GM18499 (cell line): ENCODE measurements at regions not wholly inside any gene's neighbourhood (a gene's known extent, or its start where the extent isn't known, plus 50 kb on each side); places are given as distances from the start of the nearest gene placed in this dataset.
"Not testable (repeated sequence)": the region's sequence is repeated elsewhere in the genome, so short reads cannot be mapped to it uniquely, and the experiment has no call there.

Experiments used
- ATAC-seq: cut with Tn5 transposase; IDR thresholded peaks from one replicate; pipeline ENCODE4 v1.9.1; 2021; ENCODE audit warnings: moderate number of reproducible peaks; ENCODE audit not compliant: insufficient read depth, unreplicated experiment

GRCh38 chr11:98740321-98740720 is 280.4 kb upstream of the CNTN5 start:
- no peak for ATAC-seq

- not testable (repeated sequence) for ATAC-seq
Observed at GRCh38 chr11:98763446-98763845, 257.3 kb upstream of the CNTN5 start.

- no peak for ATAC-seq
Observed at GRCh38 chr11:98766903-98767302, 253.8 kb upstream of the CNTN5 start.

- not testable (repeated sequence) for ATAC-seq
Observed at GRCh38 chr11:98770046-98770445, 250.7 kb upstream of the CNTN5 start.

GRCh38 chr11:98771791-98772190 is 249.0 kb upstream of the CNTN5 start:
- no peak for ATAC-seq

- no peak for ATAC-seq
Observed at GRCh38 chr11:98772893-98773292, 247.9 kb upstream of the CNTN5 start.

- ATAC-seq, result no peak
Observed at GRCh38 chr11:98793276-98793675, 227.5 kb upstream of the CNTN5 start.

GRCh38 chr11:98798333-98798732 is 222.4 kb upstream of the CNTN5 start:
- ATAC-seq, result no peak

- ATAC-seq, result no peak
Observed at GRCh38 chr11:98800696-98801095, 220.1 kb upstream of the CNTN5 start.

- no peak for ATAC-seq
Observed at GRCh38 chr11:98828986-98829708, 191.6 kb upstream of the CNTN5 start.

GRCh38 chr11:98829971-98830370 is 190.8 kb upstream of the CNTN5 start:
- no peak for ATAC-seq

- no peak for ATAC-seq
Observed at GRCh38 chr11:98834776-98835175, 186.0 kb upstream of the CNTN5 start.

- ATAC-seq, result no peak
Observed at GRCh38 chr11:98835335-98835734, 185.4 kb upstream of the CNTN5 start.

GRCh38 chr11:98836156-98836555 is 184.6 kb upstream of the CNTN5 start:
- ATAC-seq, result no peak

- no peak for ATAC-seq
Observed at GRCh38 chr11:98842187-98842586, 178.6 kb upstream of the CNTN5 start.

GRCh38 chr11:98862169-98862568 is 158.6 kb upstream of the CNTN5 start:
- ATAC-seq, result no peak

GRCh38 chr11:98871690-98872089 is 149.1 kb upstream of the CNTN5 start:
- ATAC-seq, result no peak

GRCh38 chr11:98874050-98874449 is 146.7 kb upstream of the CNTN5 start:
- no peak for ATAC-seq

- no peak for ATAC-seq
Observed at GRCh38 chr11:98895936-98896335, 124.8 kb upstream of the CNTN5 start.

- ATAC-seq, result no peak
Observed at GRCh38 chr11:98940913-98941312, 79.8 kb upstream of the CNTN5 start.

- ATAC-seq, result no peak
Observed at GRCh38 chr11:98944461-98944860, 76.3 kb upstream of the CNTN5 start.

GRCh38 chr11:98952107-98952506 is 68.6 kb upstream of the CNTN5 start:
- ATAC-seq, result no peak

- no peak for ATAC-seq
Observed at GRCh38 chr11:98955551-98955950, 65.2 kb upstream of the CNTN5 start.
